Loucy (cell line): ENCODE measurements at regions not wholly inside any gene's neighbourhood (a gene's known extent, or its start where the extent isn't known, plus 50 kb on each side); places are given as distances from the start of the nearest gene placed in this dataset.

ENCODE experiments used
- H2AFZ ChIP-seq: fragments of 200-600 bp; sonication (generic); 2 replicates; pipeline ENCODE4 v1.6.0; 2016; ENCODE audit warnings: antibody characterized with exemption, mild to moderate bottlenecking, low read length, moderate library complexity
- H3F3A ChIP-seq: fragments of 200-600 bp; 2 replicates; pipeline ENCODE4 v1.6.0; 2016; ENCODE audit warnings: antibody characterized with exemption, low read depth, mild to moderate bottlenecking
- H3K27me3 ChIP-seq: fragments of 200-600 bp; sonication (generic); 2 replicates; pipeline ENCODE4 v1.6.1; 2014; ENCODE audit warnings: low read length, mild to moderate bottlenecking; ENCODE audit not compliant: insufficient read depth, poor library complexity, severe bottlenecking
- H3K36me3 ChIP-seq: fragments of 200-600 bp; sonication (generic); 2 replicates; pipeline ENCODE4 v1.6.1; 2016; ENCODE audit warnings: low read length; ENCODE audit not compliant: insufficient read depth
- H3K4me1 ChIP-seq: fragments of 200-600 bp; sonication (generic); 2 replicates; pipeline ENCODE4 v1.5.1; 2014; ENCODE audit warnings: low read length, mild to moderate bottlenecking; ENCODE audit not compliant: insufficient read depth, poor library complexity, severe bottlenecking
- H3K4me2 ChIP-seq: fragments of 200-600 bp; sonication (generic); 2 replicates; pipeline ENCODE4 v1.6.0; 2014; ENCODE audit warnings: antibody characterized with exemption, low read length, low read depth, mild to moderate bottlenecking; ENCODE audit not compliant: poor library complexity, severe bottlenecking
- H3K4me3 ChIP-seq: fragments of 200-600 bp; sonication (generic); 2 replicates; pipeline ENCODE4 v1.5.1; 2014; ENCODE audit warnings: low read length, mild to moderate bottlenecking, mixed read lengths; ENCODE audit not compliant: poor library complexity, severe bottlenecking
- H3K79me2 ChIP-seq: fragments of 200-600 bp; sonication (generic); 2 replicates; pipeline ENCODE4 v1.6.1; 2014; ENCODE audit warnings: low read length; ENCODE audit not compliant: insufficient read depth
- H3K9ac ChIP-seq: fragments of 200-600 bp; sonication (generic); 2 replicates; pipeline ENCODE4 v1.6.0; 2014; ENCODE audit warnings: mild to moderate bottlenecking, low read depth, low read length, moderate library complexity; ENCODE audit not compliant: poor library complexity, severe bottlenecking
- H3K9me2 ChIP-seq: fragments of 200-600 bp; sonication (generic); replicated peaks from 2 replicates; pipeline ENCODE4 v1.6.1; 2016; ENCODE audit warnings: low read depth, low read length, mixed read lengths
- H3K9me3 ChIP-seq: fragments of 200-600 bp; sonication (generic); 2 replicates; pipeline ENCODE4 v1.6.1; 2014; ENCODE audit warnings: mild to moderate bottlenecking, antibody characterized with exemption, low read length, low read depth; ENCODE audit not compliant: insufficient read depth
- H4K20me1 ChIP-seq: fragments of 200-600 bp; sonication (generic); 2 replicates; pipeline ENCODE4 v1.6.0; 2014; ENCODE audit warnings: antibody characterized with exemption, low read length, mild to moderate bottlenecking; ENCODE audit not compliant: insufficient read depth, poor library complexity, severe bottlenecking
- EZH2phosphoT487 ChIP-seq: fragments of 200-600 bp; IDR thresholded peaks from 2 replicates; pipeline ENCODE4 v1.6.1; 2018; ENCODE audit warnings: antibody characterized with exemption, mild to moderate bottlenecking, moderate library complexity, borderline replicate concordance
- TF ChIP-seq, protein P1 (sequence below): fragments of 200-600 bp; sonication (generic); conservative IDR thresholded peaks from 2 replicates; pipeline ENCODE4 v1.5.1; 2014; ENCODE audit warnings: mild to moderate bottlenecking, antibody characterized with exemption, low read length

DNA sequence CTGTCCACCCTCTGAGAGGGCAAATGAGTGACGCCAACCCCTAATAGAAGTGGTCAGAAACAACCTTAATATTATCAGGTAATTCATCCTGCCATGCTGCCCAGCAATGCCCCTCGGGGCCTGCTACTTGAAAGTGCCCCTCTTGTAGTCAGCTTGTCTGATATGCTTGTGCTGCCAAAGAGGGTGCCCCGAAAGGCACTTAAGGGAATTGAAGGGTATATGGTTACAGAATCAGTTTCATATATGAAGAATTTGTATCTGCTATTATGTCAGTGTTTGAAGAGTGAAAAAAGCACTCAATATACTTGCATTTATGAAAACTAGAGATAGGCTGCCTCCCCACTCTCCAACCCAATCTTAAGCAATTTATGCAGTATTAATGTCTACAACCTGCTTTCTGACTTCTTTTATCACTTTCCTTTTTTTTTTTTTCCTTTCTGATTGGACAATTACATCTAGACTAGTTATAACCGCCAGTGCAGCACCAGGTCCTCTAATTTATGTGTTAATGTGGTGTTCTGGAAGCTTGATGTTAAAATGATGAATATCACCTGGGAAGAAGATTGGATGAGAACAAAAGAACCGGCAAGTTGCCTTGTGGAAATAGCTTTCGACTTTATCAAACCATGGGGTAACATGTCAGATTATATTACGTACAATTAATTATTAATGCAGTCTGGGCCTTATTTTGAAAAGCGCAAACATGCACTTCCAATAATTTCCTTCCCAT lies 646.9 kb upstream of the ACVR2A start:
- H3K4me3 ChIP-seq: no peak overlapping the region
- no peaks in the 10 kb centered on the region for H4K20me1 ChIP-seq
- H3K79me2 ChIP-seq: no peaks in the 10 kb centered on the region
- H3K36me3 ChIP-seq: no peaks in the 10 kb centered on the region
- H3K9me3 ChIP-seq: no peaks in the 10 kb centered on the region
- H3K4me2 ChIP-seq: no peak overlapping the region
- TF ChIP-seq, protein P1, sequence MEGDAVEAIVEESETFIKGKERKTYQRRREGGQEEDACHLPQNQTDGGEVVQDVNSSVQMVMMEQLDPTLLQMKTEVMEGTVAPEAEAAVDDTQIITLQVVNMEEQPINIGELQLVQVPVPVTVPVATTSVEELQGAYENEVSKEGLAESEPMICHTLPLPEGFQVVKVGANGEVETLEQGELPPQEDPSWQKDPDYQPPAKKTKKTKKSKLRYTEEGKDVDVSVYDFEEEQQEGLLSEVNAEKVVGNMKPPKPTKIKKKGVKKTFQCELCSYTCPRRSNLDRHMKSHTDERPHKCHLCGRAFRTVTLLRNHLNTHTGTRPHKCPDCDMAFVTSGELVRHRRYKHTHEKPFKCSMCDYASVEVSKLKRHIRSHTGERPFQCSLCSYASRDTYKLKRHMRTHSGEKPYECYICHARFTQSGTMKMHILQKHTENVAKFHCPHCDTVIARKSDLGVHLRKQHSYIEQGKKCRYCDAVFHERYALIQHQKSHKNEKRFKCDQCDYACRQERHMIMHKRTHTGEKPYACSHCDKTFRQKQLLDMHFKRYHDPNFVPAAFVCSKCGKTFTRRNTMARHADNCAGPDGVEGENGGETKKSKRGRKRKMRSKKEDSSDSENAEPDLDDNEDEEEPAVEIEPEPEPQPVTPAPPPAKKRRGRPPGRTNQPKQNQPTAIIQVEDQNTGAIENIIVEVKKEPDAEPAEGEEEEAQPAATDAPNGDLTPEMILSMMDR: no peak
- TF ChIP-seq EZH2phosphoT487: no peak
- no peaks in the 10 kb centered on the region for H3K9me2 ChIP-seq
- H3K9ac ChIP-seq: no peak overlapping the region
- no peaks in the 10 kb centered on the region for H3K4me1 ChIP-seq
- no peak overlapping the region for H2AFZ ChIP-seq
- H3F3A ChIP-seq: no peaks in the 10 kb centered on the region
- H3K27me3 ChIP-seq: no peaks in the 10 kb centered on the region

DNA sequence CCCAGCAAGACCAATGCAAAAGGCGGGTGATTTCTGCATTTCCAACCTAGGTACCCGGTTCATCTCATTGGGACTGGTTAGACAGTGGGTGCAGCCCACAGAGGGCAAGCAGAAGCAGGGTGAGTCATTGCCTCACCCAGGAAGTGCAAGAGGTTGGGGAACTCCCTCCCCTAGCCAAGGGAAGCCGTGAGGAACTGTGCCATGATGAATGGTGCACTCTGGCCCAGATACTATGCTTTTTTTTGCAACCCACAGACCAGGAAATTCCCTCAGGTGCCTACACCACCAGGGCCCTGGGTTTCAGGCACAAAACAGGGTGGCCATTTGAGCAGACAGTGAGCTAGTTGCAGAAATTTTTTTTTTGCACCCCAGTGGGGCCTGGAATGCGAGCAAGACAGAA lies 662.6 kb upstream of the ACVR2A start:
- H2AFZ ChIP-seq: no peak overlapping the region
- no peak overlapping the region for H3K9ac ChIP-seq
- no peaks in the 10 kb centered on the region for H4K20me1 ChIP-seq
- H3F3A ChIP-seq: no peaks in the 10 kb centered on the region
- H3K4me3 ChIP-seq: no peak overlapping the region
- H3K9me3 ChIP-seq: no peaks in the 10 kb centered on the region
- H3K9me2 ChIP-seq: no peaks in the 10 kb centered on the region
- no peaks in the 10 kb centered on the region for H3K79me2 ChIP-seq
- H3K4me2 ChIP-seq: no peak overlapping the region
- no peaks in the 10 kb centered on the region for H3K36me3 ChIP-seq
- H3K4me1 ChIP-seq: no peaks in the 10 kb centered on the region
- H3K27me3 ChIP-seq: no peaks in the 10 kb centered on the region
- no peak for TF ChIP-seq EZH2phosphoT487
- TF ChIP-seq, protein P1: no peak

DNA sequence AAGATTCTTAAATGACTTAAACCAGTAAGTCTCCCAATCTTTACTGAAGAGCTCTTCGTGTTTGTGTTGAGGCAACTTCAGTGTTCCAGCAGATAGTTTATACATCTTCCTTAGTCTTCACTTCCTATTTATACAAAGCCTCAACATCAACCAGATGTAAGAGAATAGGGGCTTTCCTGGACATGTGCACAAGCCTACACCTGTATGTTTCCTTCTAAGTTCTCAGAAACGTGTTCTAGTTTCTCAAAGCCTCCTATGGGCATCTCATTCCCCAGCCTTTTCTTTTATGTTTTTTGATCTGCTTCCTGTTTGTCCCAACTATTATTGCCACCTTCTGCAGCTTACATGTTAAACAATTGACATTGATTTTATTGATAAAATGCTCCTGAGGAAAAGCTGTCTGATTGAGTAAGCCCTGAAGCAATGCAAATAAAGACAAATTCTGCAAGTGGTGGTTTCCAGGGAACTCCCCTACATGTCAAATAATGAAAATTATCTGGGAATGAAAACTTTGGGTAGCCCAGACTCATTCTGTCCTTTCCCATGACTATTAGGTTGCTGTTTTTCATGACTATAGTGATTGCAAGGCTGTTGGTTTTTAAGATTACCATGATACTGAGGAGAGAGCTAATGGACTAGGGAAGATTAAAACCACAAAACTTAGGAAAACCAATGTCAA lies 663.3 kb upstream of the ACVR2A start:
- no peak overlapping the region for H3K4me2 ChIP-seq

More for the DNA sequence above, 663.3 kb upstream of the ACVR2A start:
- H3K9me2 ChIP-seq: no peaks in the 10 kb centered on the region
- no peaks in the 10 kb centered on the region for H3K9me3 ChIP-seq
- no peaks in the 10 kb centered on the region for H3K79me2 ChIP-seq
- H3K4me1 ChIP-seq: no peaks in the 10 kb centered on the region
- H3K9ac ChIP-seq: no peak overlapping the region
- H2AFZ ChIP-seq: no peak overlapping the region
- H4K20me1 ChIP-seq: no peaks in the 10 kb centered on the region
- no peaks in the 10 kb centered on the region for H3K36me3 ChIP-seq
- H3K4me3 ChIP-seq: no peak overlapping the region
- no peaks in the 10 kb centered on the region for H3K27me3 ChIP-seq
- no peaks in the 10 kb centered on the region for H3F3A ChIP-seq
- TF ChIP-seq, protein P1: no peak
- TF ChIP-seq EZH2phosphoT487: no peak
